GM10248 (cell line): ENCODE measurements at regions not wholly inside any gene's neighbourhood (a gene's known extent, or its start where the extent isn't known, plus 50 kb on each side); places are given as distances from the start of the nearest gene placed in this dataset.

Experiments used
- CTCF ChIA-PET: fragments of 300-600 bp; sonication (Branson Sonifier 250); formaldehyde crosslinking; extraction: SDS; loops from one replicate; lab custom pipeline; 2021; ENCODE audit warnings: antibody characterized with exemption; lab: Yijun Ruan, JAX
- POLR2A ChIA-PET: fragments of 350-650 bp; sonication (Branson Sonifier 250); formaldehyde crosslinking; extraction: SDS; loops from one replicate; lab custom pipeline; 2020; ENCODE audit warnings: antibody characterized with exemption; lab: Yijun Ruan, JAX
- DNase-seq: peaks from one replicate; pipeline ENCODE4 v3.0.0; 2012; ENCODE audit errors: extremely low spot score
- TF ChIP-seq, protein P1 (sequence below): IDR thresholded peaks from 2 replicates; pipeline ENCODE4 v1.5.1; 2012; ENCODE audit warnings: mild to moderate bottlenecking, low read depth; ENCODE audit errors: extremely low read depth, missing control alignments, control extremely low read depth

DNA sequence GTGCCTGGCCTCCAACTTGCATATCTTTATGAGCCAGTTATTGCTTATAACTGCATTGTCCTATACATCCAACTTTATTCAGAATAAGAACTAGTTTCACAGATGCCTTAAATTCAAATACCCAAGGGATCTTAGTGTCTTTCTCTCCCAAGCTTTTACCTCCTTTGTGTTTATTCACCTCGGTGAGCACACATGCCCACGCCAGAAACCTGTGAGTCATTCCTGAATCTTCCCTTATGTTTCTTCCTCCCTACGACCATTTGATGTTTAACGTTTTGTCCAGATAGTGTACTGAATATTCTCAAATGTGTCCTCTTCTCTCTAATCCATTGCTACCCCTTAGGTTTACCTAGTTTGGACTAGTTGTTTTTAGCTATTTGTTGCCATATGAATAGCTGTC is 55.5 kb upstream of the MEGF10 start:
- DNase-seq, result no peak

DNA sequence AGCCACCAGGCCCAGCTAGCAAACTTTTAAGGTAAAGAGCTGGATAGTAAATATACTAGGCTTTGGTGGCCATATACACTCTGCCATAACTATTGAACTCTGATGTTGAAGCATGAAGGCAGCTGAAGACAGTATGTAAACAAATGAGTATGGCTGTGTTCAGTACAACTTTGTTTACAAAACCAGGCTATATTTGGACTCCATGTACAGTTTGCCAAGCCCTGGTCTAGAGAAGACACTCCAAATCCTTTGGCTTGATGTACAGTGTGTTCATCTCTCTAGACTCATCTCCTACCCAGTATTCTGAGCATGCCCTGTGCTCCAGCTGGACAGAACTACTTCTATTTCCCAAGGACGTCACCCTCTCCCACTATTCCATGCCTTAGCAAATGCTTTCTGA is 54.3 kb upstream of the MEGF10 start:
- TF ChIP-seq, protein P1, sequence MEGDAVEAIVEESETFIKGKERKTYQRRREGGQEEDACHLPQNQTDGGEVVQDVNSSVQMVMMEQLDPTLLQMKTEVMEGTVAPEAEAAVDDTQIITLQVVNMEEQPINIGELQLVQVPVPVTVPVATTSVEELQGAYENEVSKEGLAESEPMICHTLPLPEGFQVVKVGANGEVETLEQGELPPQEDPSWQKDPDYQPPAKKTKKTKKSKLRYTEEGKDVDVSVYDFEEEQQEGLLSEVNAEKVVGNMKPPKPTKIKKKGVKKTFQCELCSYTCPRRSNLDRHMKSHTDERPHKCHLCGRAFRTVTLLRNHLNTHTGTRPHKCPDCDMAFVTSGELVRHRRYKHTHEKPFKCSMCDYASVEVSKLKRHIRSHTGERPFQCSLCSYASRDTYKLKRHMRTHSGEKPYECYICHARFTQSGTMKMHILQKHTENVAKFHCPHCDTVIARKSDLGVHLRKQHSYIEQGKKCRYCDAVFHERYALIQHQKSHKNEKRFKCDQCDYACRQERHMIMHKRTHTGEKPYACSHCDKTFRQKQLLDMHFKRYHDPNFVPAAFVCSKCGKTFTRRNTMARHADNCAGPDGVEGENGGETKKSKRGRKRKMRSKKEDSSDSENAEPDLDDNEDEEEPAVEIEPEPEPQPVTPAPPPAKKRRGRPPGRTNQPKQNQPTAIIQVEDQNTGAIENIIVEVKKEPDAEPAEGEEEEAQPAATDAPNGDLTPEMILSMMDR, result no peak
- no peak for DNase-seq
- ChIA-PET POLR2A (no interaction called here), CTCF (interaction anchor here (1.5 kb wide), 1 partner anchor 11 kb away, joined by 8 read pairs; no protein-coding TSS in a partner anchor)

More for the DNA sequence above, 55.5 kb upstream of the MEGF10 start:
- CTCF ChIA-PET, result interaction anchor here (0.8 to 1.5 kb wide), 4 partner anchors 10 to 54 kb away, joined by 3 to 8 read pairs (median 3); no protein-coding TSS in a partner anchor
- POLR2A ChIA-PET, result no interaction called here
- TF ChIP-seq, protein P1, result no peak
